Natural killer cell treated with Interleukin-12 subunit alpha and Interleukin-12 subunit beta and Interleukin-15 and Interleukin-18, amount 100 ng/mL, for 72 hours (primary cell): ENCODE measurements at regions not wholly inside any gene's neighbourhood (a gene's known extent, or its start where the extent isn't known, plus 50 kb on each side); places are given as distances from the start of the nearest gene placed in this dataset.

Source experiments
- ATAC-seq, 2 donors: fragments of 150-1000 bp; cut with Tn5 transposase in 1 of 2; sonication (Bioruptor Pico), chemical (Tn5 transposase) in 1 of 2; 2 replicates each; pipeline ENCODE4 v1.10.0; 2021
- DNase-seq: peaks from one replicate; pipeline ENCODE4 v3.0.0; 2022; ENCODE audit warnings: low spot score
- H3K27ac Mint-ChIP-seq, 2 donors: 1 replicate in 1 of 2; 2 replicates in 1 of 2; pipeline ENCODE4 v1.8.0; 2022; ENCODE audit warnings: mixed read lengths in 2 of 2, mild to moderate bottlenecking in 1 of 2, moderate library complexity in 1 of 2
- H3K27me3 Mint-ChIP-seq, 2 donors: 1 replicate in 1 of 2; 2 replicates in 1 of 2; pipeline ENCODE4 v1.8.0; 2022; ENCODE audit warnings: mixed read lengths in 2 of 2
- H3K36me3 Mint-ChIP-seq: one replicate; pipeline ENCODE4 v1.8.0; 2022; ENCODE audit warnings: mixed read lengths
- H3K4me1 Mint-ChIP-seq, 2 donors: 1 replicate in 1 of 2; 2 replicates in 1 of 2; pipeline ENCODE4 v1.8.0; 2022; ENCODE audit warnings: low read depth in 2 of 2, mixed read lengths in 2 of 2, mild to moderate bottlenecking in 1 of 2
- H3K4me3 Mint-ChIP-seq: one replicate; pipeline ENCODE4 v1.8.0; 2022; ENCODE audit warnings: mixed read lengths
- H3K9me3 Mint-ChIP-seq: 2 replicates; pipeline ENCODE4 v1.8.0; 2022; ENCODE audit warnings: mixed read lengths

GRCh38 chr2:40548521-40548920, 96.6 kb upstream of the SLC8A1 start:
- ATAC-seq (no peak), DNase-seq (no peak)
- Mint-ChIP-seq H3K36me3 (no peaks in the 10 kb centered on the region), H3K4me1 (no peaks in the 10 kb centered on the region), H3K4me3 (no peak overlapping the region), H3K9me3 (peaks cover 14% of the 10 kb centered on the region), H3K27me3 (no peaks in the 10 kb centered on the region), H3K27ac (no peak overlapping the region)

- no peak for ATAC-seq
- Mint-ChIP-seq H3K27me3 (no peaks in the 10 kb centered on the region), H3K36me3 (no peaks in the 10 kb centered on the region), H3K27ac (no peak overlapping the region), H3K4me3 (no peak overlapping the region), H3K9me3 (peaks cover 8% of the 10 kb centered on the region), H3K4me1 (no peaks in the 10 kb centered on the region)
- no peak for DNase-seq
Measured at GRCh38 chr2:40550085-40550484, 98.2 kb upstream of the SLC8A1 start.

GRCh38 chr2:40551081-40551480, 99.2 kb upstream of the SLC8A1 start:
- H3K27me3 Mint-ChIP-seq: no peaks in the 10 kb centered on the region

GRCh38 chr2:40554665-40555294, 102.9 kb upstream of the SLC8A1 start:
- H3K4me3 Mint-ChIP-seq: no peak overlapping the region
- DNase-seq (no peak), ATAC-seq (no peak)
- peaks cover 2% of the 10 kb centered on the region for H3K9me3 Mint-ChIP-seq
- no peaks in the 10 kb centered on the region for H3K4me1 Mint-ChIP-seq
- no peak overlapping the region for H3K27ac Mint-ChIP-seq
- H3K27me3 Mint-ChIP-seq: no peaks in the 10 kb centered on the region
- no peaks in the 10 kb centered on the region for H3K36me3 Mint-ChIP-seq

More at GRCh38 chr2:40551081-40551480, 99.2 kb upstream of the SLC8A1 start:
- DNase-seq: no peak
- Mint-ChIP-seq H3K4me3 (no peak overlapping the region), H3K4me1 (no peaks in the 10 kb centered on the region), H3K9me3 (peaks cover 2% of the 10 kb centered on the region), H3K27ac (no peak overlapping the region), H3K36me3 (no peaks in the 10 kb centered on the region)
- ATAC-seq: no peak

GRCh38 chr2:40556293-40556692, 104.4 kb upstream of the SLC8A1 start:
- no peaks in the 10 kb centered on the region for H3K36me3 Mint-ChIP-seq
- no peak for ATAC-seq
- no peak overlapping the region for H3K4me3 Mint-ChIP-seq
- no peak overlapping the region for H3K27ac Mint-ChIP-seq
- no peaks in the 10 kb centered on the region for H3K27me3 Mint-ChIP-seq
- DNase-seq: no peak
- H3K9me3 Mint-ChIP-seq: peaks cover 2% of the 10 kb centered on the region
- H3K4me1 Mint-ChIP-seq: no peaks in the 10 kb centered on the region

GRCh38 chr2:40556739-40557138, 104.8 kb upstream of the SLC8A1 start:
- no peak overlapping the region for H3K4me3 Mint-ChIP-seq
- peaks cover 2% of the 10 kb centered on the region for H3K9me3 Mint-ChIP-seq
- H3K4me1 Mint-ChIP-seq: no peaks in the 10 kb centered on the region
- DNase-seq (no peak), ATAC-seq (no peak)
- no peaks in the 10 kb centered on the region for H3K36me3 Mint-ChIP-seq
- no peak overlapping the region for H3K27ac Mint-ChIP-seq
- H3K27me3 Mint-ChIP-seq: no peaks in the 10 kb centered on the region

GRCh38 chr2:40558761-40559160, 106.9 kb upstream of the SLC8A1 start:
- Mint-ChIP-seq H3K9me3 (no peaks in the 10 kb centered on the region), H3K36me3 (no peaks in the 10 kb centered on the region), H3K27me3 (no peaks in the 10 kb centered on the region), H3K4me3 (no peak overlapping the region), H3K27ac (no peak overlapping the region), H3K4me1 (no peaks in the 10 kb centered on the region)
- no peak for ATAC-seq
- DNase-seq: no peak

GRCh38 chr2:40559175-40559574, 107.3 kb upstream of the SLC8A1 start:
- H3K9me3 Mint-ChIP-seq: no peaks in the 10 kb centered on the region
- no peak for DNase-seq
- no peaks in the 10 kb centered on the region for H3K36me3 Mint-ChIP-seq
- H3K4me3 Mint-ChIP-seq: no peak overlapping the region
- no peaks in the 10 kb centered on the region for H3K27me3 Mint-ChIP-seq
- no peaks in the 10 kb centered on the region for H3K4me1 Mint-ChIP-seq
- ATAC-seq: no peak
- H3K27ac Mint-ChIP-seq: no peak overlapping the region

GRCh38 chr2:40564184-40564583, 112.3 kb upstream of the SLC8A1 start:
- no peak for ATAC-seq

GRCh38 chr2:40579247-40579646, 127.4 kb upstream of the SLC8A1 start:
- Mint-ChIP-seq H3K27me3 (no peaks in the 10 kb centered on the region), H3K27ac (no peak overlapping the region), H3K9me3 (peaks cover 14% of the 10 kb centered on the region), H3K4me3 (no peak overlapping the region), H3K36me3 (no peaks in the 10 kb centered on the region), H3K4me1 (no peaks in the 10 kb centered on the region)
- no peak for ATAC-seq
- DNase-seq: no peak

More at GRCh38 chr2:40564184-40564583, 112.3 kb upstream of the SLC8A1 start:
- Mint-ChIP-seq H3K9me3 (no peaks in the 10 kb centered on the region), H3K4me1 (no peaks in the 10 kb centered on the region), H3K27ac (no peak overlapping the region), H3K36me3 (no peaks in the 10 kb centered on the region), H3K4me3 (no peak overlapping the region), H3K27me3 (no peaks in the 10 kb centered on the region)
- DNase-seq: no peak

GRCh38 chr2:40584432-40584831, 132.5 kb upstream of the SLC8A1 start:
- H3K9me3 Mint-ChIP-seq: peaks cover 18% of the 10 kb centered on the region
- H3K27me3 Mint-ChIP-seq: no peaks in the 10 kb centered on the region
- ATAC-seq (no peak), DNase-seq (no peak)
- H3K4me3 Mint-ChIP-seq: no peak overlapping the region
- H3K36me3 Mint-ChIP-seq: no peaks in the 10 kb centered on the region
- H3K27ac Mint-ChIP-seq: no peak overlapping the region
- H3K4me1 Mint-ChIP-seq: no peaks in the 10 kb centered on the region

- Mint-ChIP-seq H3K4me3 (no peak overlapping the region), H3K4me1 (no peaks in the 10 kb centered on the region), H3K27me3 (no peaks in the 10 kb centered on the region)
Measured at GRCh38 chr2:40591774-40592173, 139.9 kb upstream of the SLC8A1 start.

GRCh38 chr2:40592218-40592617, 140.3 kb upstream of the SLC8A1 start:
- ATAC-seq (no peak), DNase-seq (no peak)
- Mint-ChIP-seq H3K27ac (no peak overlapping the region), H3K27me3 (no peaks in the 10 kb centered on the region), H3K36me3 (peaks cover 5% of the 10 kb centered on the region), H3K4me1 (no peaks in the 10 kb centered on the region), H3K4me3 (no peak overlapping the region), H3K9me3 (peaks cover 14% of the 10 kb centered on the region)

More at GRCh38 chr2:40591774-40592173, 139.9 kb upstream of the SLC8A1 start:
- Mint-ChIP-seq H3K27ac (no peak overlapping the region), H3K9me3 (peaks cover 12% of the 10 kb centered on the region), H3K36me3 (peaks cover 5% of the 10 kb centered on the region)
- DNase-seq (no peak), ATAC-seq (no peak)

- H3K36me3 Mint-ChIP-seq: no peaks in the 10 kb centered on the region
- no peaks in the 10 kb centered on the region for H3K4me1 Mint-ChIP-seq
- H3K4me3 Mint-ChIP-seq: no peak overlapping the region
- H3K27me3 Mint-ChIP-seq: no peaks in the 10 kb centered on the region
- no peak overlapping the region for H3K27ac Mint-ChIP-seq
- peaks cover 14% of the 10 kb centered on the region for H3K9me3 Mint-ChIP-seq
- ATAC-seq (no peak), DNase-seq (no peak)
Measured at GRCh38 chr2:40606862-40607261, 155.0 kb upstream of the SLC8A1 start.

GRCh38 chr2:40611196-40611595, 159.3 kb upstream of the SLC8A1 start:
- H3K27ac Mint-ChIP-seq: no peak overlapping the region
- H3K36me3 Mint-ChIP-seq: no peaks in the 10 kb centered on the region
- ATAC-seq (no peak), DNase-seq (no peak)
- H3K4me3 Mint-ChIP-seq: no peak overlapping the region
- no peaks in the 10 kb centered on the region for H3K27me3 Mint-ChIP-seq
- H3K4me1 Mint-ChIP-seq: no peaks in the 10 kb centered on the region
- peaks cover 6% of the 10 kb centered on the region for H3K9me3 Mint-ChIP-seq
